WTC11 (cell line): ENCODE measurements at regions not wholly inside any gene's neighbourhood (a gene's known extent, or its start where the extent isn't known, plus 50 kb on each side); places are given as distances from the start of the nearest gene placed in this dataset.

Experiments used
- CTCF ChIP-seq: fragments of 200-600 bp; IDR thresholded peaks from 2 replicates; pipeline ENCODE4 v1.8.0; 2022; ENCODE audit warnings: antibody characterized with exemption
- E2F4 ChIP-seq: sonication (generic); formaldehyde crosslinking; IDR thresholded peaks from 2 replicates; pipeline ENCODE4 v1.8.1; 2022; ENCODE audit warnings: low read depth, mild to moderate bottlenecking, moderate library complexity, missing genetic modification reagents, borderline replicate concordance
- JUN ChIP-seq: sonication (generic); formaldehyde crosslinking; IDR thresholded peaks from 2 replicates; pipeline ENCODE4 v1.8.0; 2023; ENCODE audit warnings: mild to moderate bottlenecking, missing genetic modification reagents
- SP1 ChIP-seq: sonication (generic); formaldehyde crosslinking; conservative IDR thresholded peaks from 2 replicates; pipeline ENCODE4 v1.8.1; 2022; ENCODE audit warnings: missing genetic modification reagents
- TCF7 ChIP-seq: sonication (generic); formaldehyde crosslinking; IDR thresholded peaks from 2 replicates; pipeline ENCODE4 v1.8.0; 2022; ENCODE audit warnings: mild to moderate bottlenecking, low read depth, missing genetic modification reagents, moderate library complexity
- USF1 ChIP-seq: sonication (generic); formaldehyde crosslinking; IDR thresholded peaks from 2 replicates; pipeline ENCODE4 v1.8.0; 2022; ENCODE audit warnings: mild to moderate bottlenecking, missing genetic modification reagents
- USF2 ChIP-seq: sonication (generic); formaldehyde crosslinking; IDR thresholded peaks from 2 replicates; pipeline ENCODE4 v1.8.1; 2023; ENCODE audit warnings: mild to moderate bottlenecking, missing genetic modification reagents, moderate library complexity
- ZNF317 ChIP-seq: sonication (generic); formaldehyde crosslinking; IDR thresholded peaks from 2 replicates; pipeline ENCODE4 v1.8.1; 2023; ENCODE audit warnings: low read depth, mild to moderate bottlenecking, moderate library complexity, missing genetic modification reagents, borderline replicate concordance
- ZNF512 ChIP-seq: sonication (generic); formaldehyde crosslinking; IDR thresholded peaks from 2 replicates; pipeline ENCODE4 v1.8.1; 2022; ENCODE audit warnings: missing genetic modification reagents, borderline replicate concordance

- no peak for TF ChIP-seq JUN (CRISPR knock-in tag)
- no peak for TF ChIP-seq CTCF
- no peak for TF ChIP-seq TCF7 (CRISPR knock-in tag)
- no peak for TF ChIP-seq USF1 (CRISPR knock-in tag)
- no peak for TF ChIP-seq E2F4
- TF ChIP-seq SP1 (CRISPR knock-in tag), result no peak
- TF ChIP-seq ZNF512 (CRISPR knock-in tag), result no peak
- TF ChIP-seq ZNF317 (CRISPR knock-in tag), result no peak
- TF ChIP-seq USF2 (CRISPR knock-in tag), result no peak
These were observed 284.0 kb upstream of the CWC22 start for GRCh38 chr2:180291060-180291459.
